Calu3 (cell line): ENCODE measurements at regions not wholly inside any gene's neighbourhood (a gene's known extent, or its start where the extent isn't known, plus 50 kb on each side); places are given as distances from the start of the nearest gene placed in this dataset.

Experiments used
- BruUV-seq: library from RNA; stranded (reverse); fragments of 400-500 nt; replicated peaks from 2 replicates; lab custom pipeline; 2021; lab: Mats Ljungman, UMichigan
- CTCF ChIA-PET: fragments of 300-600 bp; sonication (Branson Sonifier 250); formaldehyde crosslinking; loops from one replicate; lab custom pipeline; 2022; ENCODE audit warnings: antibody characterized with exemption; lab: Charles Lee
- DNase-seq: peaks from one replicate; pipeline ENCODE4 v3.0.0; 2022
- H3K27ac Mint-ChIP-seq: one replicate; pipeline ENCODE4 v1.8.0; 2022; ENCODE audit warnings: mixed read lengths; ENCODE audit not compliant: unreplicated experiment
- H3K27me3 Mint-ChIP-seq: one replicate; pipeline ENCODE4 v1.8.0; 2022; ENCODE audit warnings: mixed read lengths; ENCODE audit not compliant: unreplicated experiment
- H3K36me3 Mint-ChIP-seq: one replicate; pipeline ENCODE4 v1.8.0; 2022; ENCODE audit warnings: mild to moderate bottlenecking, moderate library complexity, mixed read lengths; ENCODE audit not compliant: insufficient read depth, unreplicated experiment
- H3K4me1 Mint-ChIP-seq: one replicate; pipeline ENCODE4 v1.8.0; 2022; ENCODE audit warnings: mild to moderate bottlenecking, low read depth, mixed read lengths; ENCODE audit not compliant: unreplicated experiment
- H3K4me3 Mint-ChIP-seq: one replicate; pipeline ENCODE4 v1.8.0; 2022; ENCODE audit warnings: mild to moderate bottlenecking, low read depth, moderate library complexity, mixed read lengths; ENCODE audit not compliant: unreplicated experiment
- H3K9me3 Mint-ChIP-seq: one replicate; pipeline ENCODE4 v1.8.0; 2022; ENCODE audit warnings: low read depth, mixed read lengths; ENCODE audit not compliant: unreplicated experiment
- intact Hi-C: fragments of 100-400 bp; cut with micrococcal nuclease; formaldehyde crosslinking; loops from one replicate; pipeline ENCODE4 v1.10.0; 2022; ENCODE audit not compliant: unreplicated experiment
- TF ChIP-seq, protein P1 (sequence below): fragments of 200-600 bp; IDR thresholded peaks from one replicate; pipeline ENCODE4 v1.8.0; 2022; ENCODE audit warnings: antibody characterized with exemption; ENCODE audit not compliant: unreplicated experiment

DNA sequence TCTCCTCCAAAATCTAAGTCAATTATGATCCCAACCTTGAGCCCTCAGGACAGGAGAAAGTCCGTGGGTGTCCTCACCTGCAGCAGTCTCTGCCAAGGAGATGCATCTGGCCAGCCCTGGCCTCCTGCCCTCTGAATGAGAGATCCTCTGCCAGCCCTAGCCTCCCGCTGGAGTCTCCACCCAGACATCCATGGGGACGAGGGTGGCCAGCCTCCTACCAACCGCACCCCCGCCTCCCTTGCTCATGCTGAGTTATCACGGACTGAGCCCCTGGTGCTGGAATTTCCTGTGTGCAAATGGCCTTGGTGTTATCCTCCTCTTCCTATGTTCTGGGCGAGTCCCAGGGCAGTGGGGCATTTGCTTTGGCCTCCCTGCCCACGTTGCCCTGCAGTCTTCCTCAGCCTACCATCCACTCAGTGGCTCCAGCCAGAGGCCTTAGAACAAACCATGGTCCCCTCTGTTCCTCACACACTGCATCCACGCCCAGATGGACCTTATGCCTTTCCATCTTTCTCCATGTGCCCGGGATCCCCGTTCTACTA is 116.4 kb downstream of the ACKR3 start:
- intact Hi-C loops = loop anchor here (10.0 kb wide), 1 partner anchor 339 kb away; no protein-coding TSS in a partner anchor
- H3K9me3 Mint-ChIP-seq = no peaks in the 10 kb centered on the region
- CTCF ChIA-PET = no interaction called here
- no peaks in the 10 kb centered on the region for H3K4me1 Mint-ChIP-seq
- no peak overlapping the region for H3K4me3 Mint-ChIP-seq
- no peak for DNase-seq
- H3K36me3 Mint-ChIP-seq = no peaks in the 10 kb centered on the region
- TF ChIP-seq, protein P1, sequence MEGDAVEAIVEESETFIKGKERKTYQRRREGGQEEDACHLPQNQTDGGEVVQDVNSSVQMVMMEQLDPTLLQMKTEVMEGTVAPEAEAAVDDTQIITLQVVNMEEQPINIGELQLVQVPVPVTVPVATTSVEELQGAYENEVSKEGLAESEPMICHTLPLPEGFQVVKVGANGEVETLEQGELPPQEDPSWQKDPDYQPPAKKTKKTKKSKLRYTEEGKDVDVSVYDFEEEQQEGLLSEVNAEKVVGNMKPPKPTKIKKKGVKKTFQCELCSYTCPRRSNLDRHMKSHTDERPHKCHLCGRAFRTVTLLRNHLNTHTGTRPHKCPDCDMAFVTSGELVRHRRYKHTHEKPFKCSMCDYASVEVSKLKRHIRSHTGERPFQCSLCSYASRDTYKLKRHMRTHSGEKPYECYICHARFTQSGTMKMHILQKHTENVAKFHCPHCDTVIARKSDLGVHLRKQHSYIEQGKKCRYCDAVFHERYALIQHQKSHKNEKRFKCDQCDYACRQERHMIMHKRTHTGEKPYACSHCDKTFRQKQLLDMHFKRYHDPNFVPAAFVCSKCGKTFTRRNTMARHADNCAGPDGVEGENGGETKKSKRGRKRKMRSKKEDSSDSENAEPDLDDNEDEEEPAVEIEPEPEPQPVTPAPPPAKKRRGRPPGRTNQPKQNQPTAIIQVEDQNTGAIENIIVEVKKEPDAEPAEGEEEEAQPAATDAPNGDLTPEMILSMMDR = no peak
- H3K27ac Mint-ChIP-seq = no peak overlapping the region
- H3K27me3 Mint-ChIP-seq = peaks cover 47% of the 10 kb centered on the region
- BruUV-seq = no TSS peak

DNA sequence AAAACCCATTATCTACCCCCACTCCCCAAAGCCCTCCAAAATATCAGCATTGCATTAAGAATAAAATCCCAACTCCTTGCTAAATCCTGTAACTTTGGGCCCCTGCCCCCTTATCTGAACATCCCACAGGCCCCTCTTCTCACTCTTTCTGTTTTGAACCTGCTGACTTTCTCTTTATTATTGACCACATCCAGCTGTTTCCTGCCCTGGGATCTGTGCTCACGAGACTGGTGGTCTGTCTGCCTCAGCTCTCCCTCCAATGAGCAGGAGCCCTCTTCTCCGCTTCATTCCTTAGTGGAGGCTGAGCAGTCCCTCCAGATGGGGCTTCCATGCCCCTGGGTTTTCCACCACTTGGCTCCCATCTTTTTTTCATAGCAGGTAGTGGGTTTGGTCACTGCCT is 116.9 kb downstream of the ACKR3 start:
- CTCF ChIA-PET = no interaction called here
- Mint-ChIP-seq H3K27ac (no peak overlapping the region), H3K4me1 (no peaks in the 10 kb centered on the region), H3K36me3 (no peaks in the 10 kb centered on the region), H3K4me3 (no peak overlapping the region), H3K27me3 (peaks cover 47% of the 10 kb centered on the region), H3K9me3 (no peaks in the 10 kb centered on the region)
- intact Hi-C loops = loop anchor here (10.0 kb wide), 1 partner anchor 338 kb away; no protein-coding TSS in a partner anchor
- DNase-seq = no peak
- TF ChIP-seq, protein P1 = no peak
- BruUV-seq = no TSS peak

- H3K36me3 Mint-ChIP-seq = no peaks in the 10 kb centered on the region
- H3K27me3 Mint-ChIP-seq = peaks cover 47% of the 10 kb centered on the region
- H3K27ac Mint-ChIP-seq = no peak overlapping the region
- DNase-seq = no peak
- intact Hi-C loops = loop anchor here (10.0 kb wide), 1 partner anchor 337 kb away; no protein-coding TSS in a partner anchor
- CTCF ChIA-PET = interaction anchor here (0.7 kb wide), 1 partner anchor 90 kb away, joined by 5 read pairs; no protein-coding TSS in a partner anchor
- no peaks in the 10 kb centered on the region for H3K4me1 Mint-ChIP-seq
- TF ChIP-seq, protein P1 = no peak
- H3K4me3 Mint-ChIP-seq = no peak overlapping the region
- no peaks in the 10 kb centered on the region for H3K9me3 Mint-ChIP-seq
- BruUV-seq = no TSS peak
Measured at GRCh38 chr2:236687296-236687965, 117.8 kb downstream of the ACKR3 start.

- peaks cover 47% of the 10 kb centered on the region for H3K27me3 Mint-ChIP-seq
- CTCF ChIA-PET = interaction anchor here (0.6 kb wide), 1 partner anchor 120 kb away, joined by 3 read pairs; no protein-coding TSS in a partner anchor
- intact Hi-C loops = loop anchor here (10.0 kb wide), 1 partner anchor 337 kb away; no protein-coding TSS in a partner anchor
- TF ChIP-seq, protein P1 = no peak
- no peaks in the 10 kb centered on the region for H3K4me1 Mint-ChIP-seq
- no peak overlapping the region for H3K4me3 Mint-ChIP-seq
- H3K36me3 Mint-ChIP-seq = no peaks in the 10 kb centered on the region
- no peak overlapping the region for H3K27ac Mint-ChIP-seq
- DNase-seq = no peak
- BruUV-seq = no TSS peak
- no peaks in the 10 kb centered on the region for H3K9me3 Mint-ChIP-seq
Measured at GRCh38 chr2:236688157-236688556, 118.5 kb downstream of the ACKR3 start.
